MM.1S (cell line): ENCODE measurements at regions not wholly inside any gene's neighbourhood (a gene's known extent, or its start where the extent isn't known, plus 50 kb on each side); places are given as distances from the start of the nearest gene placed in this dataset.

Experiments
- EZH2 ChIP-seq: fragments of 300-600 bp; sonication (generic); optimal IDR thresholded peaks from 2 replicates; pipeline ENCODE3; 2017; ENCODE audit warnings: low read depth, mild to moderate bottlenecking, antibody characterized with exemption, low read length, mixed read lengths
- EZH2phosphoT487 ChIP-seq: fragments of 300-600 bp; sonication (generic); IDR thresholded peaks from 2 replicates; pipeline ENCODE4 v1.6.1; 2018; ENCODE audit warnings: antibody characterized with exemption, low read length
- TF ChIP-seq, protein P1 (sequence below): fragments of 300-600 bp; sonication (generic); IDR thresholded peaks from 2 replicates; pipeline ENCODE4 v1.5.1; 2016; ENCODE audit warnings: antibody characterized with exemption, low read length, mixed read lengths

DNA sequence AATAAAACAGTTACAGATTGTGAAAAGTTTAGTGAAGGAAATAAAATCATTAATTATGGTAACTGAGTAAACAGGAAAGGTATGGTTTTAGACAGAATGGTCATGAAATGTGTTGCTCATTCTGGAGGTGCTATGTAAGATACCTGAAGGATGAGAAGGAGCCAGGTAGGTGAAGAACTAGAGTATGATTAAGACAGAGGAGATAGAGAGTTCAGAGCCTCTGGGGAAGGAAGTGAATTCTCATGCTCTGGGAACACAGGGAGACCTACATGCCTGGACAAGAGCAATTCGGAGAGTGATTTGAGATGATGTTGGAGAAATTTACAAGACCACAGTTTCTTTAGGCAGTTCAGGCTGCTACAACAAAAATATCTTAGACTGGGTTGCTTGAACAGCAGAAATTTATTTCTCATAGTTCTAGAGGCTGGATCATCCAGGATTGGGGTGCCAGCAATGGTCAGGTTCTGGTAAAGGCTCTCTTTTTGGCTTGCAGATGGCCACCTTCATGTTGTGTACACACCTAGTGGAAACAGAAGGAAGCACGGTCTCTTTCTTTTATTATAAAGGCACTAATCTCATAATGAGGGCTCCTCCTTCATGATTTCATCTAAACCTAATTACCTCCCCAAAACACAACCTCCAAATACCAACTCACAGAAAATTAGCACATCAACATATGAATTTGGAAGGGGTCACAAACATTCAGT lies 1416.1 kb downstream of the PCDH7 start:
- TF ChIP-seq EZH2: no peak
- TF ChIP-seq, protein P1, sequence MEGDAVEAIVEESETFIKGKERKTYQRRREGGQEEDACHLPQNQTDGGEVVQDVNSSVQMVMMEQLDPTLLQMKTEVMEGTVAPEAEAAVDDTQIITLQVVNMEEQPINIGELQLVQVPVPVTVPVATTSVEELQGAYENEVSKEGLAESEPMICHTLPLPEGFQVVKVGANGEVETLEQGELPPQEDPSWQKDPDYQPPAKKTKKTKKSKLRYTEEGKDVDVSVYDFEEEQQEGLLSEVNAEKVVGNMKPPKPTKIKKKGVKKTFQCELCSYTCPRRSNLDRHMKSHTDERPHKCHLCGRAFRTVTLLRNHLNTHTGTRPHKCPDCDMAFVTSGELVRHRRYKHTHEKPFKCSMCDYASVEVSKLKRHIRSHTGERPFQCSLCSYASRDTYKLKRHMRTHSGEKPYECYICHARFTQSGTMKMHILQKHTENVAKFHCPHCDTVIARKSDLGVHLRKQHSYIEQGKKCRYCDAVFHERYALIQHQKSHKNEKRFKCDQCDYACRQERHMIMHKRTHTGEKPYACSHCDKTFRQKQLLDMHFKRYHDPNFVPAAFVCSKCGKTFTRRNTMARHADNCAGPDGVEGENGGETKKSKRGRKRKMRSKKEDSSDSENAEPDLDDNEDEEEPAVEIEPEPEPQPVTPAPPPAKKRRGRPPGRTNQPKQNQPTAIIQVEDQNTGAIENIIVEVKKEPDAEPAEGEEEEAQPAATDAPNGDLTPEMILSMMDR: no peak
- no peak for TF ChIP-seq EZH2phosphoT487
